Activated effector memory CD4-positive, alpha-beta T cell treated with Interleukin-2 at 50 U/mL for 16 hours (primary cell): ENCODE measurements at regions not wholly inside any gene's neighbourhood (a gene's known extent, or its start where the extent isn't known, plus 50 kb on each side); places are given as distances from the start of the nearest gene placed in this dataset.
A peak's percentile ranks its signal among the peaks of the same experiment; 100 is the strongest.
"Not testable (repeated sequence)": the region's sequence is repeated elsewhere in the genome, so short reads cannot be mapped to it uniquely, and the experiment has no call there.

Source experiments
- DNase-seq: peaks from one replicate; pipeline ENCODE4 v3.0.0-alpha.2; 2020

DNA sequence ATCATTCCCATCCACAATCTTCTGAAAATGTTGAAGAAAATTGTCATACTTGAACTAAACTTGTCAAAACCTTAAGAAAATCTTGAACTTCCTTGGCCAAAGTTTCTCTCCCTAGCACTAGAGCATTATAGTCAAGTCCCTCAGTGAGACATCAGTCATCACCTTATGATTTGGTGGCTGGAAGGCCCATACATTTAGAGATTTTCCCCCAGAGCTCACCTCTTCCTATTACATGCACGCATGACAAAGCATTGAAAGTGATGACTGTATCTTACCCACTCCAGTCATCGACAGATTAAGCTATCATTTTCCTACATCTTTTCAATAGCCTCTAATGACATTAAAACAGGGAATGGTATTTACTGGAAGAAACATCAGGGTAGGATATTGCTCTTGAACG, 948.8 kb downstream of the TMEM121 start:
- DNase-seq: not testable (repeated sequence)

DNA sequence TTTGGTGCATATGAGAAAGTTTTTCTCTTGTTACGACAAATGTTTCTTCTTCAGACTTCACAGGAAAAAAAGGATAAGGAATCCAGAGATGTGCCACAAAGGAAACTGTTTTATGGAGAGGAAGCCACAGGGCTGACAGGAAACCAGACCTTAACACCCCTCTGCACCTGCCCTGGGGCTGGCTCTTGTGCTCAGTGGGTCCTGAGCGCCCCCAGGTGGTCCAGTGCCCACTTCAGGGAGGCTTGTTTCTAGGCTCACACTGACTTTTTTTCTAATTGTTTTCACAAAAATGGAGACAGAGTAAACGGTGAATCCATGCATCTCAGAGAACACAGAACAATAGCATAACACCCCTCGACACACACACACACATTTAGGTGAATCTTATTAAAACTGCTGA, 951.2 kb downstream of the TMEM121 start:
- not testable (repeated sequence) for DNase-seq

DNA sequence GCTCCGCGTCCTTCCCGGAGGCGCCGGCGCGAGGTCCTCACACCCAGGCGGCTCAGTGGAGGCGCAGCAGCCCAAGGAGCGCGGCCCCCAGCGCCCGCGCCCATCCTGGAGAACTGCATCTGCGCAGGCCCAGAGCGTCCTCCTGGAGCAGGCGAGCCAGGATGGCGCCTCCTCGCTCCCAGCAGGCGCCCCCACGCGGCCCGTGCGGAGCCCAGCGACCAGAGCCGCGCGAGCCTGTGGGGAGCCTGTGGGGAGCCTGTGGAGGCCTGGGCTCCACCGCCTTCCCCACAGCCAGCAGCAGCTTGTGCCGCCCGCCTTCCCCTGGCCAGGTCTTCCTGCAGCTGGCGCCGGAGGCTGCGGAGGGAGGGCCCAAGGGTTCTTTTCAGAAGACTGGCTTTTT, 953.9 kb downstream of the TMEM121 start:
- not testable (repeated sequence) for DNase-seq

DNA sequence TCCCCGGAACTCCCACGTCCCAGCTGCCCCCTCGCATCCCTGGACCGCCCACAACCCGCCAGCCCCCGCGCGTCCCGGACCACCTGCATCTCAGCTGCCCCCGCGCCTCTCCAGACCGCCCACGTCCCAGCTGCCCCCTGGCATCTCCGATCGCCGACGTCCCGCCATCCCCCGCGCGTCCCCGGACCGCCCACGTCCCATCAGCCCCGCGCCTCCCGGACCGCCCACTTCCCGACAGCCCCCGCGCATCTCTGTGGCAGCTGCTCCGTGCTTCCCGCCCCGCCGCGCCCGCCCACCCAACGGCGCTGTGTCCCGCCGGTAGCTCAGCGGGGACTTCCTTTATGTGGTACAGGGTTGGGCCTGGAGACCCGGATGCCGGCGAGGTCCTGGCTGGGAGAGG, 955.8 kb downstream of the TMEM121 start:
- DNase-seq: not testable (repeated sequence)

DNA sequence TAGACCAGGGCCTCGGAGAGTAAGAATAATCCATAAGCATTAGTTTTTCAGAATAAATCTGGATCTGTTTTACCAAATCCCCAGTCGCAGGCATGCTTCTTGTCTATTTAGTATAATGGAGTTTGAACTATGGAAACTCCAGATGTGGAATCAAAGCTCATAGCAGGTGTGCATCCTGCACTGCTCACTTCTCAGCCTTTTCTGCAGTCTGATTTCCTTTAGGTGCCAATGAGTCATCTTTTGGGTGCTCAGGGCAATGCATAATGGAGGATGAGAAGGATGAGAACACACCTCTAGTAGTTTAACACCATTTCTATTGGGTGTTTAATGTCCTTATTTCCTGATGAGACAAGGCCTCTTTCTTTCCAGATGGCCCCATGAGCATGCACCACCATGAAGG, 961.2 kb downstream of the TMEM121 start:
- no peak for DNase-seq

DNA sequence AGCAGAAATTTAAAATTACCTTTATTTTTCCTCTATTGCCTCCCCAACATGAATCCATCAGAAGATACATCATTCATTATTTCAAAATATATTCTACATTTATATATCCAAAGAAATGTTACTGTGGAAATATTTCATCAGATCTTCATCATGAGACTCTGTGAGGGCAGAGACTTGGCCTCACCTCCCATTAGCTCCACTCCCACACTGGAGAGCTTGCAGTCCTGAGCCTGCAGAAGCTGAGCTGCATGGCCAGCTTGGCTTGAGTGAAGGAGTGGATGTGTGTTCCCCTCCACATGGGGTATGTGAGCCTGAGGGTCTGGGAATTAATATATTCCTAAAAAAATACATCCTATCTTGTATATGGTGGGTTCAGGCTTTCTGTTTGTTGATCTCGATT, 961.9 kb downstream of the TMEM121 start:
- DNase-seq: no peak

- no peak for DNase-seq
These were observed 962.9 kb downstream of the TMEM121 start for GRCh38 chr14:106489112-106489881.

- DNase-seq: no peak
These were observed 964.1 kb downstream of the TMEM121 start for GRCh38 chr14:106490442-106490841.

DNA sequence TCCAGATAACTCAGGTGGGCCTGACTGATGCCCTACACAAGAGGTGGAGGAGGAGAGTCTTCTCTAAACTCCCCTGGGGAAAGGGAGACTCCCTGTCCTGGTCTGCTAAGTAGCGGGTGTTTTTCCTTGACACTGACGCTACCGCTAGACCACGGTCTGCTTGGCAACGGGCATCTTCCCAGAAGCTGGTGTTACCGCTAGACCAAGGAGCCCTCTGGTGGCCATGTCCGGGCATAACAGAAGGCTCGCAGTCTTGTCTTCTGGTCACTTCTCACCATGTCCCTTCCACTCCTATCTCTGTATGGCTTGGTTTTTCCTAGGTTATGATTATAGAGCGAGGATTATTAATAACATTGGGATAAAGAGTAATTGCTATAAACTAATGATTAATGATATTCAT, 965.5 kb downstream of the TMEM121 start:
- no peak for DNase-seq

GRCh38 chr14:106493962-106494823, 967.8 kb downstream of the TMEM121 start:
- no peak for DNase-seq

GRCh38 chr14:106500571-106500970, 974.2 kb downstream of the TMEM121 start:
- DNase-seq: no peak

DNA sequence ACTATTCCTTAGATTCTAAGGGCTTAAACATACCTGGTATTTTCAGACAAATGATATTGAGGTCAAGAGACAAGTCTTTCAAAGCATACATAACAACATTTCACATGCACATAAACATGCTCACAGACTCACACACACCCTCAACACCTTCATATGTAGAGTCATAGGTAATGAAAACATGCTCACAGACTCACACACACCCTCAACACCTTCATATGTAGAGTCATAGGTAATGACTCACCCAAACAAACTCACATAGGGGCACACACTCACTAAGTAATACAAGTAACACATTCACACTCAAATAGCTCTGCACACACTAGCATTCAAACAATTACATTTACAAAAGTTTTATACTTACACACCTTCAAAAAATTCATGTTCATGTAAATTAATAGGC, 975.5 kb downstream of the TMEM121 start:
- no peak for DNase-seq

GRCh38 chr14:106505366-106505765, 979.0 kb downstream of the TMEM121 start:
- no peak for DNase-seq

DNA sequence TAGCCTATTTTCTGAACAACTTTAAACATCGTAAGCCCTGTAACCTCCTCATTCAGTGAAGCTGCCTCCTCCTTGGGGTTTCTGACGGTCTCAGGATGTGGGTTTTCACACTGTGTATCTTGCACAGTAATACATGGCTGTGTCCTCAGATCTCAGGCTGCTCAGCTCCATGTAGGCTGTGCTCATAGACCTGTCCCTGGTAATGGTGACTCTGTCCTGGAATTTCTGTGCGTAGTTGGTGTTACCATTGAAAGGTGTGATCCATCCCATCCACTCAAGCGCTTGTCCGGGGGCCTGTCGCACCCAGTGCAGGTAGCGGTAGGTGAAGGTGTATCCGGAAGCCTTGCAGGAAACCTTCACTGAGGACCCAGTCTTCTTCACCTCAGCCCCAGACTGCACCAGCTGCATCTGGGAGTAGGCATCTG, 980.5 kb downstream of the TMEM121 start:
- DNase-seq: peak; percentile 37

- DNase-seq: no peak
These were observed 981.0 kb downstream of the TMEM121 start for GRCh38 chr14:106507354-106507753.

DNA sequence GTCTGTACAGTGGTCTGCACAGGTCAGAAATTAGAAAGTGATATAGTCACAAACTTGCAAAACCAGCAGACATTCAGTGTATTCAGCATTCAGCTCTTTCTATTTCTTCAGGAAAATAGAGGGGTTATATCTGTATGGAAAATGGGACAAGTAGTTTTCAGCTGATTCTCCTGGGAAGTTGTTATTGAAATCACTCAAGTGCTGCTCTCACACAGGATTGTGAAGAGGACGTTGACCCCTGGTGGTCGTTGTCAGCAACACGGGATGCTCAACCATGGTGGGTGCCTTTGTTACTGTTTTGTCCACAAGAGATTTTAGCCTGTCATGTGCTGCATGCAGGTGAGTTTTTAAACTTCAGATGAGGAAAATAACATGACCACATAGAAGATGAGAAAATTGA, 981.8 kb downstream of the TMEM121 start:
- DNase-seq: no peak

DNA sequence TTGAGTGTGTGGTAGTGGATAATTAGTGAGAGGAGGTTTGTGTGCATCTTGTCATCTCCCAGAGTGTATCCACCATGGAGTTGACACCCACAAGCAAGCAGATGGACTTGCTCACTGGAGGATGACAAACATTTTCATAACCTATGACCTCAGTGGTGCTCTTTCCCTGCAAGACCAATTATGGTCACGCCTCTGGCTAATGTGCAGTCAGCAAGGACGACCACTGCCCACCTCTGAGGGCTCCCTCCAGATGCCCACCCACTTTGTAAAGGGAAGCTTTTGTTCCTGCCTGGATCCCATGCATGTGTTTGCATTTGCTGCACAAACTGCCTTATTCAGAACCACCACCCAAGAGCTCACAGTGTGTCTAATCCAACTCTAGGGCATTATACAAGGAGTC, 982.8 kb downstream of the TMEM121 start:
- DNase-seq: no peak

- no peak for DNase-seq
These were observed 983.4 kb downstream of the TMEM121 start for GRCh38 chr14:106509807-106510206.

GRCh38 chr14:106511006-106511799, 984.8 kb downstream of the TMEM121 start:
- DNase-seq: peak; percentile 50

DNA sequence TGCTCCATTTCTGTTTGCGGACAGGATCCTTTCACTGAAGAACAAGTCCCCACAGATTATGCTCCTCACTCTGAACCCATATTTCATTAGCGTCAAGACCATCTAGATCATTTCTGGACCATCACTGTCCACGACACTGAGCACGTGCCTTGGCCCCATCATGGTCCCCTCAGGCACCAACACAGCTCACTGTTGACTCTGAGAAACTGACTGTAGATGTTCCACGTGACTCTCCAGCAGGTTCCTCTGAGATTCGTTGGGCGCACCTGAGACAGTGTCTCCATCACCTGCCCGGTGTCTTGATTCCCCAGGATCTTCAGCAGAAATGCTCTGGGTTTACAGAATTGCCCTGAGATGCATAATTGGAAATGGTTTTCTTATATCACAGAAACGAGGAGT, 985.4 kb downstream of the TMEM121 start:
- DNase-seq: no peak

GRCh38 chr14:106513302-106513701, 986.9 kb downstream of the TMEM121 start:
- no peak for DNase-seq

DNA sequence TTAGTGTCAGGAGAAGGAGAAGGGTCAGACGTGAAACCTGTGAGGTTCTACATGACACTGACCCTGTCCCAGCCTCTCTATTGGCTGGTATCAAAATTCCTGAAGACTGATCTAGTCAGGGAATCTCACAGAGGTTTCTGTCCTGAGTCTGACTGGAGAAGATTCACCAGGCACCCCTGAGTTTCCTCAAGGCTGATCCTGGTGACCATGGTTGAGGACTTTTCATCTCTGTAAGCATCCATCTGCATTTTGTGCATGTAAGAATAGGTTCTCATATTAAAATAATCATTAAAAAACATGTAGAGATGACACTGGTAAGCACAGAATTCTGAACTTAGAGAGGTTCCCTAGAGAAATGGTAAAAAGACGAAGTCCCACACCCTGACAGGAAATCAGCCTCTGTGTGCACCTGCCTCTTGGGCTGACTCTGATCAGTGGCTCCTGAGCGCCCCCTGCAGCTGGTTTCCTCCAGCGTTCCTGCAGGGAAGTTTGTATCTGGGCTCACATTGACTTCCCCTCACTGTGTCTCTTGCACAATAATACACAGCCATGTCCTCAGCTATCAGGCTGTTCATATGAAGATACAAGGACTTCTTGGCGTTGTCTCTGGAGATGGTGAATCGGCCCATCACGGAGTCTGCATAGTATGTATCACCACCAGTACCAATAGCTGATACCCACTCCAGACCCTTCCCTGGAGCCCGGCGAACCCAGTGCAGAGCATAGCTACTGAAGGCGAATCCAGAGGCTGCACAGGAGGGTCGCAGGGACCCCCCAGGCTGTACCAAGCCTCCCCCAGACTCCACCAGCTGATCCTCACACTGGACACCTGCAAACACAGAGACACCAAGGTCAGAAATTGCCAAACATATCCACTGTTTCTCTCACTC, 991.9 kb downstream of the TMEM121 start:
- DNase-seq: peak; percentile 79
